ENCODE measurements at regions not wholly inside any gene's neighbourhood (a gene's known extent, or its start where the extent isn't known, plus 50 kb on each side); places are given as distances from the start of the nearest gene placed in this dataset.

GRCh38 chr18:30644158-30644557, 398.4 kb downstream of the DSC3 start:
- H3K36me3 Mint-ChIP-seq (ENCODE audit: low read depth), result no peaks in the 10 kb centered on the region
- CTCF ChIA-PET, result no interaction called here
- H3K27ac Mint-ChIP-seq, result no peak overlapping the region
- no peaks in the 10 kb centered on the region for H3K4me1 Mint-ChIP-seq (ENCODE audit: low read depth)
- no peaks in the 10 kb centered on the region for H3K27me3 Mint-ChIP-seq (ENCODE audit: low read depth)
- intact Hi-C loops (cut with micrococcal nuclease), result loop anchor here (10.0 kb wide), 1 partner anchor 59 kb away; no protein-coding TSS in a partner anchor
- peaks cover 2% of the 10 kb centered on the region for H3K9me3 Mint-ChIP-seq
- no peak overlapping the region for H3K4me3 Mint-ChIP-seq
- DNase-seq, result no peak

- CTCF ChIA-PET, result no interaction called here
- intact Hi-C loops (cut with micrococcal nuclease), result no loop called here
- no peak overlapping the region for H3K27ac Mint-ChIP-seq
- no peak overlapping the region for H3K4me3 Mint-ChIP-seq
- no peak for DNase-seq
- peaks cover 2% of the 10 kb centered on the region for H3K9me3 Mint-ChIP-seq
- H3K27me3 Mint-ChIP-seq (ENCODE audit: low read depth), result no peaks in the 10 kb centered on the region
- no peaks in the 10 kb centered on the region for H3K4me1 Mint-ChIP-seq (ENCODE audit: low read depth)
- no peaks in the 10 kb centered on the region for H3K36me3 Mint-ChIP-seq (ENCODE audit: low read depth)
These were observed 403.2 kb downstream of the DSC3 start for GRCh38 chr18:30639361-30639760.

GRCh38 chr18:30634249-30634648, 408.3 kb downstream of the DSC3 start:
- peaks cover 5% of the 10 kb centered on the region for H3K9me3 Mint-ChIP-seq
- no peaks in the 10 kb centered on the region for H3K4me1 Mint-ChIP-seq (ENCODE audit: low read depth)
- no peak overlapping the region for H3K4me3 Mint-ChIP-seq
- CTCF ChIA-PET, result no interaction called here
- no peaks in the 10 kb centered on the region for H3K36me3 Mint-ChIP-seq (ENCODE audit: low read depth)
- no peaks in the 10 kb centered on the region for H3K27me3 Mint-ChIP-seq (ENCODE audit: low read depth)
- H3K27ac Mint-ChIP-seq, result no peak overlapping the region
- no peak for DNase-seq
- intact Hi-C loops (cut with micrococcal nuclease), result no loop called here

- intact Hi-C loops (cut with micrococcal nuclease), result no loop called here
- CTCF ChIA-PET, result no interaction called here
- H3K27ac Mint-ChIP-seq, result no peak overlapping the region
These were observed 410.4 kb downstream of the DSC3 start for GRCh38 chr18:30632071-30632698.

GRCh38 chr18:30625961-30626360, 416.6 kb downstream of the DSC3 start:
- H3K27me3 Mint-ChIP-seq (ENCODE audit: low read depth), result no peaks in the 10 kb centered on the region
- no peaks in the 10 kb centered on the region for H3K4me1 Mint-ChIP-seq (ENCODE audit: low read depth)
- CTCF ChIA-PET, result interaction anchor here (0.6 kb wide), 1 partner anchor 843 kb away, joined by 3 read pairs; no protein-coding TSS in a partner anchor
- H3K4me3 Mint-ChIP-seq, result no peak overlapping the region
- DNase-seq, result no peak
- no peaks in the 10 kb centered on the region for H3K36me3 Mint-ChIP-seq (ENCODE audit: low read depth)
- no peak overlapping the region for H3K27ac Mint-ChIP-seq
- intact Hi-C loops (cut with micrococcal nuclease), result no loop called here
- H3K9me3 Mint-ChIP-seq, result peaks cover 7% of the 10 kb centered on the region

More at GRCh38 chr18:30632071-30632698, 410.4 kb downstream of the DSC3 start:
- Mint-ChIP-seq H3K9me3 (peaks cover 5% of the 10 kb centered on the region), H3K4me1 (ENCODE audit: low read depth) (no peaks in the 10 kb centered on the region), H3K36me3 (ENCODE audit: low read depth) (no peaks in the 10 kb centered on the region), H3K27me3 (ENCODE audit: low read depth) (no peaks in the 10 kb centered on the region), H3K4me3 (no peak overlapping the region)
- no peak for DNase-seq

- DNase-seq, result no peak
- intact Hi-C loops (cut with micrococcal nuclease), result no loop called here
- no peak overlapping the region for H3K4me3 Mint-ChIP-seq
- H3K36me3 Mint-ChIP-seq (ENCODE audit: low read depth), result no peaks in the 10 kb centered on the region
- no peaks in the 10 kb centered on the region for H3K27me3 Mint-ChIP-seq (ENCODE audit: low read depth)
- peaks cover 4% of the 10 kb centered on the region for H3K9me3 Mint-ChIP-seq
- CTCF ChIA-PET, result no interaction called here
- H3K27ac Mint-ChIP-seq, result no peak overlapping the region
- H3K4me1 Mint-ChIP-seq (ENCODE audit: low read depth), result no peaks in the 10 kb centered on the region
These were observed 419.0 kb downstream of the DSC3 start for GRCh38 chr18:30623401-30624065.

- Mint-ChIP-seq H3K9me3 (peaks cover 5% of the 10 kb centered on the region), H3K4me1 (ENCODE audit: low read depth) (no peaks in the 10 kb centered on the region), H3K27ac (no peak overlapping the region), H3K27me3 (ENCODE audit: low read depth) (no peaks in the 10 kb centered on the region), H3K4me3 (no peak overlapping the region), H3K36me3 (ENCODE audit: low read depth) (no peaks in the 10 kb centered on the region)
- CTCF ChIA-PET, result no interaction called here
- DNase-seq, result no peak
- intact Hi-C loops (cut with micrococcal nuclease), result no loop called here
These were observed 419.9 kb downstream of the DSC3 start for GRCh38 chr18:30622635-30623034.

GRCh38 chr18:30622104-30622503, 420.4 kb downstream of the DSC3 start:
- CTCF ChIA-PET, result no interaction called here
- no peaks in the 10 kb centered on the region for H3K27me3 Mint-ChIP-seq (ENCODE audit: low read depth)
- no peak overlapping the region for H3K4me3 Mint-ChIP-seq
- no peaks in the 10 kb centered on the region for H3K4me1 Mint-ChIP-seq (ENCODE audit: low read depth)
- H3K27ac Mint-ChIP-seq, result no peak overlapping the region
- intact Hi-C loops (cut with micrococcal nuclease), result no loop called here
- H3K36me3 Mint-ChIP-seq (ENCODE audit: low read depth), result no peaks in the 10 kb centered on the region
- peaks cover 5% of the 10 kb centered on the region for H3K9me3 Mint-ChIP-seq
- no peak for DNase-seq

GRCh38 chr18:30618567-30618966, 424.0 kb downstream of the DSC3 start:
- Mint-ChIP-seq H3K27me3 (ENCODE audit: low read depth) (no peaks in the 10 kb centered on the region), H3K4me3 (no peak overlapping the region), H3K36me3 (ENCODE audit: low read depth) (no peaks in the 10 kb centered on the region), H3K4me1 (ENCODE audit: low read depth) (no peaks in the 10 kb centered on the region), H3K27ac (no peak overlapping the region), H3K9me3 (peaks cover 5% of the 10 kb centered on the region)
- CTCF ChIA-PET, result no interaction called here
- intact Hi-C loops (cut with micrococcal nuclease), result no loop called here
- no peak for DNase-seq

GRCh38 chr18:30616414-30616813, 426.1 kb downstream of the DSC3 start:
- CTCF ChIA-PET, result no interaction called here
- H3K27ac Mint-ChIP-seq, result no peak overlapping the region
- H3K27me3 Mint-ChIP-seq (ENCODE audit: low read depth), result no peaks in the 10 kb centered on the region
- no peak for DNase-seq
- no peaks in the 10 kb centered on the region for H3K4me1 Mint-ChIP-seq (ENCODE audit: low read depth)
- peaks cover 3% of the 10 kb centered on the region for H3K9me3 Mint-ChIP-seq
- no peaks in the 10 kb centered on the region for H3K36me3 Mint-ChIP-seq (ENCODE audit: low read depth)
- H3K4me3 Mint-ChIP-seq, result no peak overlapping the region
- intact Hi-C loops (cut with micrococcal nuclease), result no loop called here

GRCh38 chr18:30613467-30613801, 429.1 kb downstream of the DSC3 start:
- CTCF ChIA-PET, result no interaction called here
- Mint-ChIP-seq H3K9me3 (peaks cover under 1% of the 10 kb centered on the region), H3K27ac (no peak overlapping the region), H3K4me1 (ENCODE audit: low read depth) (no peaks in the 10 kb centered on the region), H3K4me3 (no peak overlapping the region), H3K36me3 (ENCODE audit: low read depth) (no peaks in the 10 kb centered on the region), H3K27me3 (ENCODE audit: low read depth) (no peaks in the 10 kb centered on the region)
- intact Hi-C loops (cut with micrococcal nuclease), result no loop called here
- DNase-seq, result no peak

- Mint-ChIP-seq H3K36me3 (ENCODE audit: low read depth) (no peaks in the 10 kb centered on the region), H3K27me3 (ENCODE audit: low read depth) (no peaks in the 10 kb centered on the region), H3K27ac (no peak overlapping the region), H3K4me3 (no peak overlapping the region), H3K4me1 (ENCODE audit: low read depth) (no peaks in the 10 kb centered on the region), H3K9me3 (peaks cover 7% of the 10 kb centered on the region)
- intact Hi-C loops (cut with micrococcal nuclease), result no loop called here
- CTCF ChIA-PET, result interaction anchor here (0.6 kb wide), 1 partner anchor 1121 kb away, joined by 3 read pairs; no protein-coding TSS in a partner anchor
- no peak for DNase-seq
These were observed 441.0 kb downstream of the DSC3 start for GRCh38 chr18:30601541-30601940.

- H3K27ac Mint-ChIP-seq, result no peak overlapping the region
- H3K4me3 Mint-ChIP-seq, result no peak overlapping the region
- CTCF ChIA-PET, result no interaction called here
- H3K27me3 Mint-ChIP-seq (ENCODE audit: low read depth), result no peaks in the 10 kb centered on the region
- intact Hi-C loops (cut with micrococcal nuclease), result no loop called here
- H3K36me3 Mint-ChIP-seq (ENCODE audit: low read depth), result no peaks in the 10 kb centered on the region
- no peak for DNase-seq
- H3K4me1 Mint-ChIP-seq (ENCODE audit: low read depth), result no peaks in the 10 kb centered on the region
- peaks cover 9% of the 10 kb centered on the region for H3K9me3 Mint-ChIP-seq
These were observed 445.3 kb downstream of the DSC3 start for GRCh38 chr18:30597202-30597601.

Data from activated naive CD4-positive, alpha-beta T cell treated with anti-CD3 and anti-CD28 coated beads for 36 hours (primary cell).